ENCODE measurements at regions not wholly inside any gene's neighbourhood (a gene's known extent, or its start where the extent isn't known, plus 50 kb on each side); places are given as distances from the start of the nearest gene placed in this dataset.

DNA sequence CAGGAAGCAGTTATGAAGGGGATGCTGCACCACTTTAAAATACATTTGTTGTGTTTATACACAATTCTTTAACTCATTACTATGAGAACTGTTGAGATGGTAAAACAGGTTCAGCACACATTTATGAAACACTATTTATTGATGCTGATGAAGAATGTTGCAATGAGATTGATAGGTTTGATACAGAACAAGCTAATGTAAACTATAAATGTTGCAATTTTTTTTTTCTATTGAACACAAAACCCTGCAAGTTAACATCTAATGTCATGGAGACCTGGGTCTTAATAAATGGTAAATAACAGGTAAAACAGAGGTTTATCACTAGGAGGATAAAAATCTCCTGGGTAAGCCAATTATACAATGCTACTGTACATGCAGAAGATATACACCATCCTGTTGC, 857.6 kb downstream of the FSCB start:
- no peak for ATAC-seq
- TF ChIP-seq ZNF565 (CRISPR knock-in tag; conservative IDR thresholded peaks at IDR 0.05; ENCODE audit: low read depth): no peak
- no peak for TF ChIP-seq TOX (CRISPR knock-in tag; IDR thresholded peaks at IDR 0.05; ENCODE audit: borderline replicate concordance)
- TF ChIP-seq, protein P1, sequence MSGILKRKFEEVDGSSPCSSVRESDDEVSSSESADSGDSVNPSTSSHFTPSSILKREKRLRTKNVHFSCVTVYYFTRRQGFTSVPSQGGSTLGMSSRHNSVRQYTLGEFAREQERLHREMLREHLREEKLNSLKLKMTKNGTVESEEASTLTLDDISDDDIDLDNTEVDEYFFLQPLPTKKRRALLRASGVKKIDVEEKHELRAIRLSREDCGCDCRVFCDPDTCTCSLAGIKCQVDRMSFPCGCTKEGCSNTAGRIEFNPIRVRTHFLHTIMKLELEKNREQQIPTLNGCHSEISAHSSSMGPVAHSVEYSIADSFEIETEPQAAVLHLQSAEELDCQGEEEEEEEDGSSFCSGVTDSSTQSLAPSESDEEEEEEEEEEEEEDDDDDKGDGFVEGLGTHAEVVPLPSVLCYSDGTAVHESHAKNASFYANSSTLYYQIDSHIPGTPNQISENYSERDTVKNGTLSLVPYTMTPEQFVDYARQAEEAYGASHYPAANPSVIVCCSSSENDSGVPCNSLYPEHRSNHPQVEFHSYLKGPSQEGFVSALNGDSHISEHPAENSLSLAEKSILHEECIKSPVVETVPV (CRISPR knock-in tag; IDR thresholded peaks at IDR 0.05): no peak
- TF ChIP-seq BACH2 (CRISPR knock-in tag; IDR thresholded peaks at IDR 0.05; ENCODE audit: borderline replicate concordance): no peak
- no peak for TF ChIP-seq RARB (CRISPR knock-in tag; IDR thresholded peaks at IDR 0.05)
- no peak for TF ChIP-seq ZNF70 (CRISPR knock-in tag; IDR thresholded peaks at IDR 0.05)
- TF ChIP-seq CREB5 (CRISPR knock-in tag; IDR thresholded peaks at IDR 0.05; ENCODE audit: low read depth): no peak
- TF ChIP-seq ARNTL (CRISPR knock-in tag; IDR thresholded peaks at IDR 0.05; ENCODE audit: borderline replicate concordance, low read depth): no peak
- TF ChIP-seq, protein P2, sequence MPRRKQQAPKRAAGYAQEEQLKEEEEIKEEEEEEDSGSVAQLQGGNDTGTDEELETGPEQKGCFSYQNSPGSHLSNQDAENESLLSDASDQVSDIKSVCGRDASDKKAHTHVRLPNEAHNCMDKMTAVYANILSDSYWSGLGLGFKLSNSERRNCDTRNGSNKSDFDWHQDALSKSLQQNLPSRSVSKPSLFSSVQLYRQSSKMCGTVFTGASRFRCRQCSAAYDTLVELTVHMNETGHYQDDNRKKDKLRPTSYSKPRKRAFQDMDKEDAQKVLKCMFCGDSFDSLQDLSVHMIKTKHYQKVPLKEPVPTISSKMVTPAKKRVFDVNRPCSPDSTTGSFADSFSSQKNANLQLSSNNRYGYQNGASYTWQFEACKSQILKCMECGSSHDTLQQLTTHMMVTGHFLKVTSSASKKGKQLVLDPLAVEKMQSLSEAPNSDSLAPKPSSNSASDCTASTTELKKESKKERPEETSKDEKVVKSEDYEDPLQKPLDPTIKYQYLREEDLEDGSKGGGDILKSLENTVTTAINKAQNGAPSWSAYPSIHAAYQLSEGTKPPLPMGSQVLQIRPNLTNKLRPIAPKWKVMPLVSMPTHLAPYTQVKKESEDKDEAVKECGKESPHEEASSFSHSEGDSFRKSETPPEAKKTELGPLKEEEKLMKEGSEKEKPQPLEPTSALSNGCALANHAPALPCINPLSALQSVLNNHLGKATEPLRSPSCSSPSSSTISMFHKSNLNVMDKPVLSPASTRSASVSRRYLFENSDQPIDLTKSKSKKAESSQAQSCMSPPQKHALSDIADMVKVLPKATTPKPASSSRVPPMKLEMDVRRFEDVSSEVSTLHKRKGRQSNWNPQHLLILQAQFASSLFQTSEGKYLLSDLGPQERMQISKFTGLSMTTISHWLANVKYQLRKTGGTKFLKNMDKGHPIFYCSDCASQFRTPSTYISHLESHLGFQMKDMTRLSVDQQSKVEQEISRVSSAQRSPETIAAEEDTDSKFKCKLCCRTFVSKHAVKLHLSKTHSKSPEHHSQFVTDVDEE (CRISPR knock-in tag; IDR thresholded peaks at IDR 0.05): no peak
- TF ChIP-seq TCF4 (CRISPR knock-in tag; IDR thresholded peaks at IDR 0.05; ENCODE audit: borderline replicate concordance): no peak
- TF ChIP-seq GLIS3 (CRISPR knock-in tag; IDR thresholded peaks at IDR 0.05): no peak
- no peak for TF ChIP-seq CSDC2 (CRISPR knock-in tag; IDR thresholded peaks at IDR 0.05)
- TF ChIP-seq POU6F1 (CRISPR knock-in tag; IDR thresholded peaks at IDR 0.05; ENCODE audit: borderline replicate concordance, low read depth): no peak
- no peak for TF ChIP-seq OSR1 (CRISPR knock-in tag; IDR thresholded peaks at IDR 0.05)

DNA sequence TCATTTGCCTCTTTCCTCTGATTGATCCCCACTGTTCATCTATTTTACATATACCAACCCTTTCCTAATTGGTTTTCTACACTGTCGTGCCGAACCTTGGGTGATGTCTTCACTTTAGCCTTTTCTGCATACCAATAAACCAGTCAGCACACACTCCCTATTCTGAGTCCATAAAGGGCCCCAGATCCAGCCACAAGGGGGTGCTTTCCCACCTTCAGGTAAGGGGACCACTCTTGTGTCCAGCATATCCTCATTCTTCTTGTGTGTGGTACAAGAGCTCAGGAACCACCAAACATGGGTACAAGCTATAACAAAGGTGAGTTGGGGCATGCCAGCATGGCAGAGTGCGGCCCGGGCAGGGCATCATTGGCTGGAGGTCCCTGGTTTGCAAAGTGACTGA, 859.8 kb downstream of the FSCB start:
- no peak for ATAC-seq

GRCh38 chr14:43640718-43641267, 866.3 kb downstream of the FSCB start:
- ATAC-seq: no peak
- TF ChIP-seq ISL1 (CRISPR knock-in tag; IDR thresholded peaks at IDR 0.05) (no peak), ZFP3 (CRISPR knock-in tag; IDR thresholded peaks at IDR 0.05) (no peak), GLIS3 (CRISPR knock-in tag; IDR thresholded peaks at IDR 0.05) (no peak), ZNF70 (CRISPR knock-in tag; IDR thresholded peaks at IDR 0.05) (no peak), POU6F1 (CRISPR knock-in tag; IDR thresholded peaks at IDR 0.05; ENCODE audit: borderline replicate concordance, low read depth) (no peak), PPARA (CRISPR knock-in tag; IDR thresholded peaks at IDR 0.05; ENCODE audit: borderline replicate concordance) (no peak), CSDC2 (CRISPR knock-in tag; IDR thresholded peaks at IDR 0.05) (no peak)
- TF ChIP-seq, protein P3, sequence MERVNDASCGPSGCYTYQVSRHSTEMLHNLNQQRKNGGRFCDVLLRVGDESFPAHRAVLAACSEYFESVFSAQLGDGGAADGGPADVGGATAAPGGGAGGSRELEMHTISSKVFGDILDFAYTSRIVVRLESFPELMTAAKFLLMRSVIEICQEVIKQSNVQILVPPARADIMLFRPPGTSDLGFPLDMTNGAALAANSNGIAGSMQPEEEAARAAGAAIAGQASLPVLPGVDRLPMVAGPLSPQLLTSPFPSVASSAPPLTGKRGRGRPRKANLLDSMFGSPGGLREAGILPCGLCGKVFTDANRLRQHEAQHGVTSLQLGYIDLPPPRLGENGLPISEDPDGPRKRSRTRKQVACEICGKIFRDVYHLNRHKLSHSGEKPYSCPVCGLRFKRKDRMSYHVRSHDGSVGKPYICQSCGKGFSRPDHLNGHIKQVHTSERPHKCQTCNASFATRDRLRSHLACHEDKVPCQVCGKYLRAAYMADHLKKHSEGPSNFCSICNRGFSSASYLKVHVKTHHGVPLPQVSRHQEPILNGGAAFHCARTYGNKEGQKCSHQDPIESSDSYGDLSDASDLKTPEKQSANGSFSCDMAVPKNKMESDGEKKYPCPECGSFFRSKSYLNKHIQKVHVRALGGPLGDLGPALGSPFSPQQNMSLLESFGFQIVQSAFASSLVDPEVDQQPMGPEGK (CRISPR knock-in tag; IDR thresholded peaks at IDR 0.05; ENCODE audit: borderline replicate concordance): no peak

More for the DNA sequence above, 859.8 kb downstream of the FSCB start:
- no peak for TF ChIP-seq ZNF70 (CRISPR knock-in tag; IDR thresholded peaks at IDR 0.05)
